HG03045 (cell line): ENCODE measurements at regions not wholly inside any gene's neighbourhood (a gene's known extent, or its start where the extent isn't known, plus 50 kb on each side); places are given as distances from the start of the nearest gene placed in this dataset.

Source experiments
- ATAC-seq: cut with Tn5 transposase; IDR thresholded peaks from one replicate; pipeline ENCODE4 v1.9.1; 2021; ENCODE audit warnings: mild to moderate bottlenecking, moderate library complexity; ENCODE audit not compliant: unreplicated experiment

GRCh38 chr18:4858379-4859127 is 338.5 kb downstream of the AKAIN1 start:
- ATAC-seq = no peak

DNA sequence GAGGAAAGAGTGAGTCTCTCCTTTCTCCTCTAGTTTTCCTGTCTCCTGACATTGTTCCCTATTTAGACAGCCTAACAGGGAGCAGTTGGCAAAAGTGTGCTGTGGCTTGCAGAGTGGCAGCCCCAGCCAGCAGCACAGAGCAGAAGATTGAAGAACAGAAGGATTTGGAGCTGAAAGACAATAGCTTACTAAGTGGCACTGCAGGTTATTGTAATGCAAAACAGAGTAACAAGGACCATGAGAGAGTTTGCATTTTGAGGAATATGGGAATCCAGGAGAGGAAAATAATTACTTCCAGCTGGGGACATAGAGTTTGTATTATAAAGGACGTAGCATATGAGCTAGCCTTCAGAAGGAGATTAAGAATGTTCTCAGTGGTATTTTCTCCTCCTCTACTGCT is 342.4 kb downstream of the AKAIN1 start:
- no peak for ATAC-seq

DNA sequence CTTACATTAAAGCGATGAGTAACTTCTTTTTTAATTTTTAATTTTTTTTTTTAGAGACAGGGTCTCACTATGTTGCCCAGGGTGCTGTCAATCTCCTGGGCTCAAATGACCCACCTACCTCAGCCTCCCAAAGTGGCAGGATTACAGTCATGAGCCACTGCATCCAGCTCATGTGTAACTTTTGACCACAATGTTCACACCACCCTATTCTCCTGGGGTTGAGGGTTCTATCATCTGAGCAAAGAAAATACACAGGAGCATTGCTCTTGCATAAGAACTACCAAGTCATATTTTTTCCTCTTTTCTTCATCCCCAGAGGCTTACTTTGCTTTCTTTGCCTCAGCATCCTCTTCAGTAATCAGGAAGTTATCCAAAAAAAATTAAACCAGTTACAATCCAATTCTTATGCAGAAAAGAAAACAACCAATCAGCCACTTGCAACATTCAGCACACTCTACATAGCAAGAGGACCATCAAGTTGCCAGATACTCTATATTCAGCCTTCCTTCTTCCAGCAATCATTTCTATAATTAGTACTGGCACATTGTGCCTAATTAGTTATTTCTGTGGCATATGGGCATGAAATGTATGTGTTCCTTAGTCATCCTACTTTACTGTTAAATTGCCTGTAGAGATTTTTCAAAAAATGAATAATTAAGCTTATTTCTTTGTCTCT is 345.6 kb downstream of the AKAIN1 start:
- no peak for ATAC-seq

DNA sequence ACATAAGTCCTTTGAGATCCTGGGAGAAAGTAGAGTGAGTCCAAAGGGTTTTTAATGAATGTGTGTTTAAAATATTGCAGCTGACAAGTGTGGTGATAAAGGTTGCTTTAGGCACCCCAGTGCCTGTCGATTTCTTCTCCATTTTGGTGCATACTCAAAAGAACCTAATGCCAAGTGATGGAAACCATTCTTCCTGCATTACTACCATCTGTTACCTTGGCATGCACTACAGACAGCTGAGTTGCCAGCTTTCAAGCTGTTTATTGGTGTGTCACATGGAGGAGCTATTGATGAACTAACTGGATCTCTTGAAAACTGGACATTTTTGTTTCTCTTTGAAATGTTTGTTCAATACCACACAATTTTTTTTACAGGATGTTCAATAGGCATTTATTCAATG is 350.0 kb downstream of the AKAIN1 start:
- ATAC-seq = no peak

DNA sequence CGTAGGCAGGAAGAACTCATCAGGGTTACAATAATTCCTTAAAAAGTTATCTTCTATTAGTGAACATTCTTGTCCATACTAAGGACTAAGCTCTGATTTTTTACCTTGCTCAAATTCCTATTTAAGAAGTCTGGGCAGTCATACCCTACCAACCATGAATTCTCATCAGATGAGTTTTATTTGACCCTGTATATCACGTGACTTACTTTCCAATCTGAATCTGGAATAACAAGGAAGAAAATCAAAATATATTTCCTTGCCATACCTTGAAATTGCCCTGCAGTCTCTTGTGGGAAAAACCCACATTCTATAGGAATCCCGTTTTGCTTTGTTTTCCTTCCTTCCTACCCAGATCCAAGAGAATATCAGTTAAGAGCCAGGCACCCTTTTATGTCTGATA is 352.7 kb downstream of the AKAIN1 start:
- no peak for ATAC-seq

DNA sequence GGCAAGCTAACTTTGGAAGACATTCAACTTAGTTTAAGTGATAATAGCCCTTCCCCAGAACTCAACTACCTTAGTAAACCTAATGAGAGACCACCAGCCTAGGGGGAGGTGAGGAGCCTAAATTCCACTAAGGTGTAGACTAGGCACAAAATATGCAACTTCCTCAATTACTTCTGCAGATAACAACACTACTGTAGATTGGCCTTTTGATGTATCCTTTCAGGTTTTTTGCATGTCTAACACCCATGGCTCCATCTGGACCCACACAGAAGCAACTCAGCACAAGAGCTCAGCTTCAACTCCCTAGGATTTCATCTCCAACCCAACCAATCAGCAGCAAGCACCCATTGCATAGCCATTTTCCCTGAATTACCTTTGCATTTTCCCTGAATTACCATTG is 353.3 kb downstream of the AKAIN1 start:
- ATAC-seq = no peak

DNA sequence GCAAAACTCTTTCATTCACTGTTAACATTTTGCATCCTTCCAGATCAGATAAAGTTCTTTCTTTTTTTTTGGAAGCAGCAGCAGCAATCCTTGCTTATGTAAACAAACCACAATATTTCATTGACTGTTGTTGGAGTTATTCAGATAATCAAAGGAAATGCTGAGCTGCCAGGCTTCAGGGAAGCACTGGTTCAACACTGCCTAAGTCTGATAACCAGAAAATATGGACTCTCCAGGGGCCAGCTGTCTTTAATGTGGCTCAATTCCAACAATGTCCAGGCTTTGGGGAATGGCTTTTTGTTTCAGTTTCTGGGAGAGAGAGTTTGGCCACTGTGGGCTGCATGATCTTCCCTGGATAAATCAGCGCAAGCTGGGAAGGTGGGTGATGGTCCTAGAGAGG is 354.3 kb downstream of the AKAIN1 start:
- no peak for ATAC-seq

DNA sequence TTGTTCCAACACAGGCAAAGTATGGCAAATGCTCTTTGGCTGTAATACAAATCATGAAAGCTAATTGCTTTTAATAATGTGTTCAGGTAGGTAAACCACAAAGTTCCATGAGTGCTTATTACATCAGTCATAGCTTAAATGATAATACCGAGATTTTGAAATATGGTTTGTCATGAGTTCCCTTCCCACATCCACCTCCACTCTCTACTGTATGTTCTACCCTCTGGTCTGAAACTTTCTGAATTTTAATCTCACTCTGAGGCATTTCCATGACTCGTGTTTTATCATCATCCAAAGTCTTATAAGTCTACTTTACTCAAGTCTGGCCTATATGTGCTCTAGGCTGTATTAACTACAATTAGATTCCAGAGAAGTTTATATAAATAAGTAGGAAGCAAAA is 354.8 kb downstream of the AKAIN1 start:
- ATAC-seq = no peak

DNA sequence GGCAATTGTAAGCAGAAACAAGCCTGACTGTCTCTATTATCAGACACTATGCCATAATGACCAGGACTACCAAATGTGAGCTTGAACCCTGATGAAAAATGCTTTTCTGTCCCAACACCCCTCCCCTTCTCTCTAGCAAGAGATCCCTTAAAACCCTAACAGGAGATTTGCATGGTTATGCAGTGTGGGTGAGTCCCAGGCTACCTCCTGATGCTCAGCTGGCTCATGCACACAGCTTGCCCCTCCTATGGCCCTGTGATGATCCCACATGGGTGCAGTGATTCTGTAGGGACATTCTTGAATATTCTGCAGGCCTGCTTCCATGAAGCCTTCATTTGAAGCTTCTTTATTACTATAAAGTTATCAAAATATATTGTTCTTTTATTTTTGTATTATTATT is 357.4 kb downstream of the AKAIN1 start:
- no peak for ATAC-seq

GRCh38 chr18:4836141-4836540 is 360.9 kb downstream of the AKAIN1 start:
- ATAC-seq = no peak

DNA sequence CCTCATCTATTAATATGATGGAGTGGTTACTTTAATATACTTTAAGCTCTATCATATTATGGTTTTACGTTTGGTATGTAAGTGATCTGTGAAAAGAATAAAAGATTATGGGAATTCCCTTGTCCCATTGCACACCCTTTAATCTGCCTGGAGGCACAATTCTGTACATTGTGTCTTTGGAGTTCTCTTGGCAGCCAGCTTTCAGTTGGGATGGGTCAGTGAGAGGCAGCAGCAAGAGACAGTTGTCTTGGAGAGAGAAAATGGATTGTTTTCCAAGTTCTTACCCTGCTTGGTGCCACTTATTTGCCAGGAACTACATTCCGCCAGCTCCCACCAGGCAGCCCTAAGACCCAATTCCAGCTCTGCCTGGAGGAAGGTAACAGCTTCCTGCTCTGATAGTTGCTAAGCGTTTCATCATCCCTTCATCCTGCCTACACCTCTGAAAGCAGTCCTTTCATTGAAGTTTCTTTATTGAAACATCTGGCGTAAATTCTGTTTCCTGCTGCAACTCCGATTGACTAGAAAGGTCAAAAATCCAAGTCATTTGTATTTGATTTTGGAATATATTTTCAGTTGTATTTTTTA is 365.2 kb downstream of the AKAIN1 start:
- no peak for ATAC-seq

DNA sequence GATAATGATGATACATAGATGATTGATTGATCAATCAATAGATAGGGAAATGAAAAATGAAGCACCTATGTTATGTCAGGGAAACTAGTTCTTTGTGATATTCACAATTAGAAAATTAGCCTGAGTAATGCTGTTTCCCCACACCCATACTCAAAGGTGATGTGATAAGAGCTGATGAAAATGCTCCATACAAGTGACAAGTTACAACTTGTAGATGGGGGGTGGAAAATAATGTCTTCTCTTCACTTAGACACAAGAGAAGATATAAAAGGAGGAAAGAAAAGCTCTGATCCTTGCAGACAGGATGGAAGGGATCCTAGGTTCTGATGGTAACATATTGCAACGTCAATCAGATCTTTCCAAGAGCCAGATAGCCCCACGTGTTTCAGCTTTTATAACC is 365.9 kb downstream of the AKAIN1 start:
- ATAC-seq = no peak

DNA sequence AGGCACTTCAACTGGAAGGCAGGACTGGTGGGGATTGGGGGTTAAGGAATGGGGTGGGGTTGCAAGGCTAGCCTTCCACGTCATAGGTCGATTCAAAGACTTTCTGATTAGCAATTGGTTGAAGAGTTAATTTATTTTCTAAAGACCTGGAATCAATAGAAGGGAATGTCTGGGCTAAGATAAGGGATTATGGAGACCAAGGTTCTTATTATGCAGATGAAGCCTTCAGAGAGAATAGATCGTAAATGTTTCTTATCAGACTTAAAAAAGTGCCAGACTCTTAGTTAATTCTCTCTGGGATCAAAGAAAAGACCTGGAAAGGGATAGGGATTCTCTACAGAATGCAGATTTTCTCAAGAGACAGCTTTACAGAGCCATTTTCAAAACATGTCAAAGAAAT is 368.0 kb upstream of the DLGAP1 start:
- ATAC-seq = no peak

DNA sequence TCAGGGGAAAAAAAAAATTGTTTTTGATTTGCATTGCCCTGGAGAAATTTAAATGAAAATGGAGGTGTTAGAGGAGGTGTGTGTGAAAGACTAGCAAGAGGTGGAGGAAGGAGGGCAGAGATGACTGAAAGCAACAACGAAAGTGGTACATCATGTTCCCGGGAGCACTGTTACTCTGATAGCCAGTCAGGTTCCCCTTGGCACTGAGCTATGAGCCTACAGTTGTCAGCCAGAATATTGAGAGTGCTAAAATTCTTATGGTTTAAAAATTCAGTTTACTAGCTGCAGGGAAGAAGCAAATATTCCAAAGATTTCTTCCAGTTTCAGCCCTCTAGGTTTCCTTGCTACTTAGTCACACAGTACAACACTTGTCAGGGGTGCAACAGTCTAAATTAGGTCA is 366.7 kb upstream of the DLGAP1 start:
- no peak for ATAC-seq

GRCh38 chr18:4817665-4818064 is 362.6 kb upstream of the DLGAP1 start:
- no peak for ATAC-seq

DNA sequence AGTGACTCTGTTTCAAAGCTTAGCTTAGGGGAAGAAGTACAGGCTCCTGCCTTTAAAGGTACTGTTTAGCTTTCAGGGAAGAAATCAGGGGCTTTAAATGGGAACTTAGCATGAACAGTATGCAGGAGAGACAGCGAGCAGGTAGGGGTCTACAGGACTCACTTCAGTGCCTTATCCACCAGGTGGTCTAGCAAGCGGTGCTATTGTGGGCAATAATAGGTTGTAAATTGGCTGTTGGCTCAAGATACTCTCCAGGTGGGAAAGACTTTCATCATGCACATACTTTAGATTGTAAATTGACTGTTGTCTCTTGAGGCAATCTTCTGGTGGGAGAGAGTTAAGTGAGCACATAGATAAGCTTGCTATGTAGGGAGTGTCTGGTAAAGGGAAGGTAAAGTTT is 358.6 kb upstream of the DLGAP1 start:
- no peak for ATAC-seq

- no peak for ATAC-seq
Observed at GRCh38 chr18:4808891-4809290, 353.8 kb upstream of the DLGAP1 start.

- ATAC-seq = no peak
Observed at GRCh38 chr18:4807604-4808293, 352.6 kb upstream of the DLGAP1 start.

DNA sequence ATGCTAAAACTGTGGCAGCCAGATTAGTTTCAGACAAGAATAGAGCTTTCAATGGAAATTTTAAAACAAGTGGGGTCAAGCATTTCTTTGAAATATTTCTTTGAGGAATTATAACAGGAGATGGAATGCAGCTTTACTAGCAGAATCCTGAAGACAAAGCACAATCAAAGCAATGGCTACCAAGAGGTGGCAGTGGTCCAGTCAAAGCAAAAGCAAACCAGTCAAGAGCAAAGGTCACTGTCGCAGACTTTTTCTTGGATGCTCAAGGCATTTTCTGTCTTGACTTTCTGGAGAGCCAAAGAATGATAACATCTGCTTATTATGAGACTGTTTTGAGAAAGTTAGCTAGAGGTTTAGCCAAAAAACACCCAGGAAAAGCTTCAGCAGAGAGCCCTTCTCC is 351.2 kb upstream of the DLGAP1 start:
- no peak for ATAC-seq

DNA sequence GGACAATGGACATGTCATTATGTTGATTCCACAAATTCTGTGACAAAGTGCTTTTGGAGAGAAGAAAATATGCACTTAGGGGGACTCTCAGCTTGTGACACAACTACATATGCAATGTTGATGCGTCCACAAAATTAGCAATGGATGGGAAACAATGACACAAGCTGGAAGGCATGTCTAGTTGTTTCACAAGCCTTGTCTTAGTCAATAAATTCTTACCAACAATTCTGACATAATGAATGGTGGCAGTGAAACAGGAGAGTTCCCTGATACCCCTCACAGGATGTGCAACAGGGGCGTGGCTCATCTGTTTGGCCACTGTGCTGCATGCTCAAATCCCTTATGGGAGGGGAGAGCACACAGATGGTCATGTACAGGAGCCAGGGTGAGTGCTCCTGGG is 347.2 kb upstream of the DLGAP1 start:
- ATAC-seq = no peak

DNA sequence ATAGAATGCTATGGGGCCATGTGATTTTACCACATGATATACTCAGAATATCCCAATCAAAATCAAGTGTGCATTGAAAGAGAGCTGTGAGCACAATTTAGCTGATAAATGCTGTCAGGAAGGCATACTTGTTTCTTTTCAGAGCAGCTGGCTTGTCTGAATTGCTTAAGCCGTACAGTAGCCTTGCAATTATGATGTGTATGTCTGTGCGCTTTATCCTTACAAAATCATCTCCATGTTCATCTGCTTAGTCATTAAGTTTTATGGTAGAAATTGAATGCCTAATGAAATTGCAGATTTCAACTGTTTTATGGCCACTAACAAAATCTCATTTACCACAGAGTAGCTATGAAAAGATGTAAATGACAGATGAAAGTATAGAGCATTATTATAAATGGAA is 346.0 kb upstream of the DLGAP1 start:
- no peak for ATAC-seq
